T47D (cell line): ENCODE measurements at regions not wholly inside any gene's neighbourhood (a gene's known extent, or its start where the extent isn't known, plus 50 kb on each side); places are given as distances from the start of the nearest gene placed in this dataset.

Experiments used
- DNase-seq, 2 experiments: peaks; one replicate each; pipeline versions ENCODE4 v3.0.0 to v3.0.0-alpha.2; 2011 to 2012; ENCODE audit warnings: low read depth in 1 of 2, low spot score in 1 of 2
- JUND ChIP-seq: IDR thresholded peaks from 2 replicates; pipeline ENCODE4 v1.6.1; 2012; ENCODE audit warnings: low read depth
- in situ Hi-C: cut with HindIII; loops from 2 replicates; pipeline ENCODE4 v1.10.0; 2016; ENCODE audit warnings: low sequenced_read_pairs, low pct_unique_long_range_greater_than_20kb

DNA sequence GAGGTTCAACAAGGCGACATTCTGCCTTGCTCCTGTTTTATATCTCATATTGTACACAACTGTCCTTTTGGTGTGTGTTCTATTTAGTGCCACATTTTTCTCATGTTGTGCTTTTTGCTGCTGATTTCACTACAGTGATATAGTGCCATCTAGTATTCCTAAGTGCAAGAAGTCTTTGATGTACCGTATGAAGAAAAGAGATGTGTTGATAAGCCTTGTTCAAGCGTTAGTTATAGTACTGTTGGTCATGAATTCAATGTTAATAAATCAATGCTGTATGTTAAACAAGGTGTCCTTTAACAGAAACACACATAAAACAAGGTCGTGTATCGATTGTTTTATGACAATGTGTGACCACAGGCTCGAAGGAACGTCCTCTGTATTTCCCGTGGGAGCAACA, 939.4 kb downstream of the GATA3 start:
- in situ Hi-C loops, result no loop called here

DNA sequence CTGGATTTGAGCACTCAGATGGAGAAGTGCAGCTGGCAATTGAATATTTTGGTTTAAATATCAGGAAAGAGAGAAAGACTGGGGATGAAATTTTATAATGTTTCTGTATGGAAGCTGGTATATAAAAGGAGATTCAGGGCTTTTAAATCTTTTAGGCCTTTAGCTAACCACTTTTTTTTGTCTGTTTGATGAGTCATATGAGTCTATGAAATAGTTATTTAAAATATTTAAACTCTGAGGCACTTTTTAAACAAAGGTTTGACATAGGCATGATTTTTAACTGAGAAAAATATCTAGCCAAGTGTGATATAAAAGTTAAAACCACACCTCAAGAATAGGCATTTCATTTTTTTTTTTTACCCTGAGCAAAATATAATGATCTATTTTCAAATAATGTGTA, 944.3 kb downstream of the GATA3 start:
- in situ Hi-C loops, result no loop called here
- DNase-seq, result no peak
- TF ChIP-seq JUND, result no peak

More for the DNA sequence above, 939.4 kb downstream of the GATA3 start:
- TF ChIP-seq JUND, result no peak
- no peak for DNase-seq

DNA sequence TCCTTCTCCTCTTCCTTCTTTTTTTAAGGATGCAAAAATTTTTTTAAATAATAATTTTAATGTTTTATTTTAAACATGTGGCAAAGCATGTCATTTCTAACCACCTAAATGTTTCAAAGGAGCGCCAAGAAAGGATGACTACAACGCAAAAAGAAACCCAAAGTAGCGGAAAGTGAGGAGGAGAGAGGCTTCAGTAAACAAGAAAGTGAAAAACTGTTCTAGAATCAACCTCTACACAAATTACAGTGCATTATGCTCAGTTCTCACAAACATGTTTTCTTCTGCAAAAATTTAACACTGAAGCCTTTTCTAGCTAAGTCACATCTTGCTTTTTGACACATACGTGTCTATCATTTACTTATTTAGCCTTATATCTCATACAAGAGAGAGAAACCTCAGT, 948.6 kb downstream of the GATA3 start:
- no peak for TF ChIP-seq JUND
- in situ Hi-C loops, result no loop called here

DNA sequence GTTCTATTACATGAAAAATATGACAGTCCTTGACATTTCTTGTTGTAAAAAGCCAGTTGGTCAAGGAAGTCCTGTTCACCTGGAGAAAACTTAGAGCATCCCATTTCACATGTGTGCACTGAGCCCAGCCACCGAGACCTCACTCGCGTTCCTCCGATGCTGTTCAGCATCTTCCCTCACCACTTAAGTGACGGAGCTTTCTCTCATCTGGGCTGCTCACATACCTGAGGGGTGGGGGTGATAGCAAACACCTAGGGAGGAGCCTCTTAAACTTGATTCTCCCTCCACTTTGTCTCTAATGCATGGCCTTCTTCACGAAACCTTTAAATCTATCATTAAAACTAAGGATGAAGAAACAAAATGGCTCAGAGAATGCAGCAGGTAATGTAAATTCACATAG, 950.2 kb downstream of the GATA3 start:
- TF ChIP-seq JUND, result no peak
- no peak for DNase-seq
- in situ Hi-C loops, result no loop called here

More for the DNA sequence above, 948.6 kb downstream of the GATA3 start:
- no peak for DNase-seq

DNA sequence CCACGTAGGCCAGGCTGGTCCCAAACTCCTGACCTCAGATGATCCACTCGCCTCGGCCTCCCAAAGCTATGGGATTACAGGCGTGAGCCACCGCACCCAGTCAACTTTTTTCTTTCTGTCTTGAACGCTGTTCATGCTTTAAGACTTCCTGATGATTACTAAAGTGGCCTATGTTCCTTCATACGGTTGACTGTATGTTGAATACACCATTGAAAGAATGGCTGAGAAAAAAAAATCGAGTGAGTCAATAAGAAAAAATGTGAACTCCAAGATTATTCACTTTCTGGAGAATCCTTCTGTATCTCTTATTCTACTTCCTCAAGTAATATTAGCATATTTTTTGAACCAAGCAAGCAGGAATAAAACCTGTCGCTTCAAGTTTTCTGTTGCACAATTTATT, 955.0 kb downstream of the GATA3 start:
- DNase-seq, result no peak
- in situ Hi-C loops, result no loop called here
- TF ChIP-seq JUND, result no peak

DNA sequence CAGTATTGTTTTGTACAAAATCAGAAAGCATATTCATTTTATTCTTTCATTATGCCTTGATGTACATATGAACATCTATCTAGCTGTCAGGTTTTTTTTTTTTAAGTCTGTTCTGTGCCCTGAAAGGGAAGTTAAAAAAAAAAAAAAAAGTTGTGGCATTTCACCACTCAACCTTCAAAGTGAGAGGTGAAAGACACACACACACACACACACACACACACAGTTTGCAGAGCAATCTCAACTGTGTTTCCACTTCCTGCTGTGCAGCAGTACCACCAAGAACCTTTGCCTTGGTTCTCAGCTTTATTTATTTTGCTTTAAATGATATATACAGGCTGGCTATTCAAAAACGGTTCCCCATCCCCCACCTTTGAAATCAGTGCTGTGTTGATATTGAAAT, 955.6 kb downstream of the GATA3 start:
- no peak for TF ChIP-seq JUND
- in situ Hi-C loops, result no loop called here
- no peak for DNase-seq

DNA sequence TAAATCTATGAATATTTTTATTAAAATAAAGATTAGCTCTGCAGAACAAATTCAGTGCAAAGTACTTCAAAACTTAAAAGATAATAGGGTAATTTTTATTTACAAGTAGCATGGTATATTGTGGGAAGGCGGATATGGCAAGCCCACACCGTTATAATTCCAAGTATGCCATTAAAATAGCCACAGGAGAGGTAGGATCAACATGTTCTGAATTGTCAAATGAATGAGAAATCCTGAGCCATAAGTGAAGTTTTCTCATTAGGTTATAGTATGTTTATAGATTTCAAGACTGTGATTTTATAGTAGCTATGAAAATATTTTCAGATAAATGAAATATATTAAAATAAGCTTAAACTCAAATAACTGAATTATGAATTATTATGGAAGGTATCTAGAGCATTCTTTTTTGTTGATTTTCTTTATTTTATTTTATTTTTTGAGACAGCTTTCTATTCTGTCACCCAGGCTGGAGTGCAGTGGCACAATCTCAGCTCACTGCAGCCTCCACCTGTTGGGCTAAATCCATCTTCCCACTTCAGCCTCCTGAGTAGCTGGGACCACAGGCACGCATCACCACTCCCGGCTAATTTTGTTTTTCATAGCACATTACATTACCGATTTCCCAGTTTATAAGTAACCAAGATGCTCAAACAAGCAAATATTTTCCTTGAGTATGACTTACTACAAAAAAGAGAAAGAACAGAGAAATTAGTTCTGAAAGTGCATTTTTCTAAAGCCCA, 956.6 kb downstream of the GATA3 start:
- no peak for DNase-seq
- in situ Hi-C loops, result no loop called here
- no peak for TF ChIP-seq JUND

DNA sequence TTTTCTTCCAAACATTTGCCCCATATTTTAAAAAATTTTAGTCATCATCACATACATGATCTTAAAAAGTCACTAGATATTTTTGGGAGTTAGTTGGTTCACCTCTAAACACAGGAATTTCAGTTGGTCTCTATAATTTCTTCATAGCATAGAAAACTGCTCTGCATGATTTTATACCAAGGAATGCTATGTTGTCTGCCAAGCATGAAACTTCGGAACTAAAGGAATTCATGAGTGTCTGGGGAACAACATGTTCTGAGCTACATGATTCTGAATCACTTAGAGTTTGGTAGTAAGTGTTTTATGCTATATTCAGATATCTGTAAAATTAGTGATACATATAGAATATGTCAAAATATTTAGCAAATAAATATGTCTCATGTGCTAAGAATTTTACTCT, 957.8 kb downstream of the GATA3 start:
- DNase-seq, result no peak
- no peak for TF ChIP-seq JUND
- in situ Hi-C loops, result no loop called here

DNA sequence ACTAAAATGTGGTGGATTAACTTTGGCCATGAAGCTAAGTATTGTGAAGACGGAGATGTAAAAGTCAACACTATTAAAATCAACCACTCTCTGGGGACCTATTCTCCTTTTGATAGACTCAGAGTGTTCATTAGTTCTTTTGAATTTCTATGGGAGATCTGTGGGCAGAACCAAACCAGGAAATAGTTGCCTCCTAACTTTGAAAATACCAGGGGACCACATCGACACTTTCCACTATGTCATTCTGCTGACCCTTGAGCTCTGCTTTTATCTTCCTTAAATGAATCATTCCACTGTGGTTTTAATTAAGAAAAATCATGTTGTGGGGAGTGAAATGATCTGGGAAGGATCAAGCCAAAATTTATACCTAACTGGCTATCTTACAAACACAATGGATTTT, 960.5 kb downstream of the GATA3 start:
- no peak for DNase-seq
- in situ Hi-C loops, result no loop called here
- no peak for TF ChIP-seq JUND

DNA sequence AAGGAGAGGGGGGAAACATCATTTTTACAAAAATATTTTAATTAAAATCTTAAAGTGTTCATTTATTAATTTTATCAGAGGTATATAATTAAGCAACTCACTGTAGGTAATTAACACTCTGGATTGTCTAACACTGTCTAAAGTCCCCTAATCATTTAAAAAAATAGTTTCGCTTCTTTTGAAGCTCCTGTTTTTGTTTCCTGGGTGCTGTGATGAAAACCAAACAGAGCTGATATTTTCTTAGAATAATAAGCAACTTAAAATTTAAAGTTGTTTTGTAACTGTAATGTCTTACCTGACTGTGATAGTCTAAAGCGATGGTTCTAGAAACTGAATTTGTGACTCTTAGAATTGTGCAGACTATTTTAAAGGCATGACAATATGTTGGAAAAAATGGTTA, 961.0 kb downstream of the GATA3 start:
- DNase-seq, result no peak
- no peak for TF ChIP-seq JUND
- in situ Hi-C loops, result no loop called here

DNA sequence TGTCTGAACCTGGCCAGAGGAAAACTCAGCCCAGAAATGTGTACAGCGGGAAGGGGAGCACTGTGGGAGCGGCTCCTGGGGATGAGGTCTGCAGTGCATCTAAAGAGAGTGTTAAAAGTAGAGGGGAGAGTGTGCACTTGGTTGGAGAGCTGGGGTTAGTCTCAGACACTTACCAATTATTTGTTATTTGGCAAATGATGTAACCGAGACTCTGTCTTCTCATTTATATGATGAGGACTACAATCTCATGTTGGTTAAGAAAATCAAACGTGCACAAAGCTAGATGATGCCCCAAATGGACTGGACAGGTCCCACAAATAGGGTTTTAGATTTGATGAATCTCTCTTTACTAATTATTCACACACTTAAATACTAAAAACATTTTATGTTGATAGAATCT, 962.4 kb downstream of the GATA3 start:
- no peak for TF ChIP-seq JUND
- in situ Hi-C loops, result no loop called here
- DNase-seq, result no peak

DNA sequence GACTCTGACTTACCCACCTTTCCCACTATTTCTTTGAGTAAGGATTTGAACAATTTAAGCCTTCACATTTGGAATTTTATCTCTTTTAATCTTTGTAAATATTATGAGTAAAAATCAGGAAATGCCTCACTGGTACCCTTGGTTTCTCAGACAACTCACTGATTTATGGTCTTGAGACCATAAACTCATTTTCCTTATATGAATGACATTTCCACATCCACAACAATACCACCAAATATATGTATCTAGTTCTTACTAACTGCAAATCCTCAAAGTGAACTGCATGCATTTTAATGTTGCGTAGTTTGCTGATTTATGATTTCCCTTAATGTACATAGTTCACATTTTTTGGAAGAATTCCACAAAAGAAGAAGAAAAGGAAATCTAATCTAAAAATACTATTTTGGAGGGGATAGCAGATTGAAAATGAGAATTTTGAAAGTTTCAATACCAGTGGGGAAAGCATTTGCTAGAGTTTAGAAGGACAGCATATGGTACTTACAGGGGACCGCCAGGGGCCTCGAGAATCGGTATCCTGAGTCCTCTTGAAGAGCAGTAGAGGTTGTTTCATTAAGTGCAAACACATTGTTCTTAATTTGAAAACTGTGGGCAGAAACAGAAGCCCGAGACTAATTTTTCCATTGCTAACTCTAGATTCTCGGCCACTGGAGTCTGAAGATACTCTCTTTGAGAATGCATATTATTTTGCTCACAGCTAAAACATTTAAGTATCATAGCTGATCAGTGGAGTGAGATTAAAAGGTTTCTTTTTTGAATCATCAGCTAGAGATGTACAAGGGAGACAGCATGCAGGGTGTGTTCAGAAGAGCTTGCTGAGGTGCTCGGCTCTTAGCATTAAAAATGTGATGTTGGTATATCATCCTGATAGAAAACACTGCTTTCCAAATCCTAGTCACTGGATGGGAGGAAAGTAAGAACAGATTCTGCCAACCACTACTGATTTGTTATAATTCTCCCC, 964.0 kb downstream of the GATA3 start:
- in situ Hi-C loops, result no loop called here
- DNase-seq, result no peak
- no peak for TF ChIP-seq JUND

DNA sequence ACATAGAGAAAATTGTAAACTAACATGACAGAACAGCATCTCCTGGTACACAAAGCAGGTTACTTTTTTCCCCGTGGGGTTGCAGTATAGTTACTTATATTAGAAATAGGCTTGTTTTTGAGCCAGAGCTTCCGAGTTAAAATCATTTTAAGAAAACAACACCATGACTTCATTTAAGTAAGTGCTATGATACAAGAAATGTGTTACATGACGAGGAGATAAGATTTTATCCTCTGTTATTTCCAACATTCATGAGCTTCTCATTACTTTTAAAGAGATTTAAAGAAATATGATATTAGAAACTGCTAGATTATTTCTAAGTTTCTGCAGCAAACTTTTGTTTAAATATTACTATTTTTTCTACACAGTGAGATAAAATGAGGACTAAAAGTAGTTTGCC, 968.7 kb downstream of the GATA3 start:
- in situ Hi-C loops, result no loop called here
- no peak for DNase-seq
- no peak for TF ChIP-seq JUND
